GM23248 (cell line): ENCODE measurements at regions not wholly inside any gene's neighbourhood (a gene's known extent, or its start where the extent isn't known, plus 50 kb on each side); places are given as distances from the start of the nearest gene placed in this dataset.
A peak's percentile ranks its signal among the peaks of the same experiment; 100 is the strongest.
"Not testable (repeated sequence)": the region's sequence is repeated elsewhere in the genome, so short reads cannot be mapped to it uniquely, and the experiment has no call there.

Source experiments
- DNase-seq: peaks from one replicate; pipeline ENCODE4 v3.0.0-alpha.2; 2015
- H2AFZ ChIP-seq: fragments of 200-600 bp; sonication (generic); 2 replicates; pipeline ENCODE4 v1.6.1; 2016; ENCODE audit warnings: antibody characterized with exemption
- H3F3A ChIP-seq: fragments of 200-600 bp; sonication (generic); 2 replicates; pipeline ENCODE4 v1.6.1; 2016; ENCODE audit warnings: mild to moderate bottlenecking, antibody characterized with exemption, mixed run types; ENCODE audit not compliant: insufficient read depth
- H3K27ac ChIP-seq: fragments of 200-600 bp; sonication (generic); 2 replicates; pipeline ENCODE4 v1.5.1; 2016; ENCODE audit warnings: mild to moderate bottlenecking
- H3K27me3 ChIP-seq: fragments of 200-600 bp; sonication (generic); replicated peaks from 2 replicates; pipeline ENCODE4 v1.6.1; 2016; ENCODE audit warnings: mild to moderate bottlenecking; ENCODE audit not compliant: insufficient read depth
- H3K36me3 ChIP-seq: fragments of 200-600 bp; sonication (generic); 2 replicates; pipeline ENCODE4 v1.6.1; 2016; ENCODE audit warnings: low read depth, mild to moderate bottlenecking
- H3K4me1 ChIP-seq: fragments of 200-600 bp; sonication (generic); 2 replicates; pipeline ENCODE4 v1.6.1; 2016; ENCODE audit warnings: mild to moderate bottlenecking; ENCODE audit not compliant: insufficient read depth
- H3K4me2 ChIP-seq: fragments of 200-600 bp; sonication (generic); one replicate; pipeline ENCODE4 v1.6.1; 2016; ENCODE audit warnings: mild to moderate bottlenecking; ENCODE audit not compliant: unreplicated experiment
- H3K4me3 ChIP-seq: fragments of 200-600 bp; sonication (generic); 2 replicates; pipeline ENCODE4 v1.5.1; 2016; ENCODE audit warnings: mild to moderate bottlenecking
- H3K79me2 ChIP-seq: fragments of 200-600 bp; sonication (generic); 2 replicates; pipeline ENCODE4 v1.6.1; 2016; ENCODE audit warnings: mild to moderate bottlenecking; ENCODE audit not compliant: insufficient read depth
- H3K9ac ChIP-seq: fragments of 200-600 bp; sonication (generic); 2 replicates; pipeline ENCODE4 v1.6.1; 2016; ENCODE audit warnings: mild to moderate bottlenecking
- H3K9me2 ChIP-seq: fragments of 200-600 bp; sonication (generic); 2 replicates; pipeline ENCODE4 v1.6.1; 2016; ENCODE audit warnings: mixed run types, mild to moderate bottlenecking, moderate library complexity; ENCODE audit not compliant: insufficient read depth
- H3K9me3 ChIP-seq: fragments of 200-600 bp; sonication (generic); one replicate; pipeline ENCODE4 v1.6.1; 2017; ENCODE audit warnings: low read depth
- H4K20me1 ChIP-seq: fragments of 200-600 bp; sonication (generic); 2 replicates; pipeline ENCODE4 v1.6.0; 2016; ENCODE audit not compliant: insufficient read depth
- EZH2 ChIP-seq: fragments of 200-600 bp; sonication (generic); IDR thresholded peaks from 2 replicates; pipeline ENCODE4 v1.6.1; 2018; ENCODE audit warnings: antibody characterized with exemption, mild to moderate bottlenecking; ENCODE audit not compliant: insufficient read depth, poor library complexity, severe bottlenecking
- EZH2phosphoT487 ChIP-seq: fragments of 200-600 bp; sonication (generic); IDR thresholded peaks from 2 replicates; pipeline ENCODE4 v1.6.1; 2018; ENCODE audit warnings: antibody characterized with exemption, moderate library complexity, mild to moderate bottlenecking, low read depth; ENCODE audit not compliant: insufficient read depth
- WGBS, 2 experiments: methylation state at CpG; one replicate each; pipeline ENCODE4 v1.1.6; 2015 to 2017; ENCODE audit warnings: low lambda C conversion rate in 2 of 2, low coverage in 1 of 2; ENCODE audit errors: missing lambda C conversion rate in 2 of 2; 5-methylcytosine and 5-hydroxymethylcytosine counted together
- in situ Hi-C: fragments of 300-500 bp; cut with MboI; formaldehyde crosslinking; loops from 2 replicates; pipeline ENCODE4 v1.15.0; 2020

- 5 to 14% methylated on average over 1 of the region's 1 CpG for WGBS, 2 experiments
- Histone ChIP-seq H3K36me3 (no peaks in the 10 kb centered on the region), H3K4me2 (no peak overlapping the region), H3K79me2 (no peaks in the 10 kb centered on the region), H3K9me3 (no peaks in the 10 kb centered on the region), H3F3A (no peaks in the 10 kb centered on the region), H3K9ac (no peak overlapping the region), H3K4me1 (no peaks in the 10 kb centered on the region), H2AFZ (no peak overlapping the region), H3K27me3 (no peaks in the 10 kb centered on the region), H3K4me3 (no peak overlapping the region), H3K9me2 (no peaks in the 10 kb centered on the region), H3K27ac (no peak overlapping the region), H4K20me1 (no peaks in the 10 kb centered on the region)
- in situ Hi-C loops, result no loop called here
- DNase-seq, result peak; percentile 25
- TF ChIP-seq EZH2phosphoT487 (no peak), EZH2 (no peak)
These were observed 85.1 kb upstream of the RELN start for GRCh38 chr7:104074529-104074928.

GRCh38 chr7:104071641-104072040 lies 82.2 kb upstream of the RELN start:
- H3F3A ChIP-seq, H3K36me3 ChIP-seq, DNase-seq, H3K9ac ChIP-seq, H3K27me3 ChIP-seq, H3K9me2 ChIP-seq, H3K4me1 ChIP-seq, H3K9me3 ChIP-seq, H3K79me2 ChIP-seq, in situ Hi-C loops, H2AFZ ChIP-seq, H3K27ac ChIP-seq, H3K4me2 ChIP-seq, H4K20me1 ChIP-seq, H3K4me3 ChIP-seq: not testable (repeated sequence)
- 73 to 83% methylated on average over 10 to 18 of the region's 25 CpGs for WGBS, 2 experiments

- in situ Hi-C loops, result no loop called here
- no peak overlapping the region for H3K4me3 ChIP-seq
- no peaks in the 10 kb centered on the region for H3F3A ChIP-seq
- H3K9ac ChIP-seq, result no peak overlapping the region
- no peaks in the 10 kb centered on the region for H3K27me3 ChIP-seq
- no peaks in the 10 kb centered on the region for H3K79me2 ChIP-seq
- H2AFZ ChIP-seq, result no peak overlapping the region
- no peaks in the 10 kb centered on the region for H4K20me1 ChIP-seq
- no peak overlapping the region for H3K27ac ChIP-seq
- no peaks in the 10 kb centered on the region for H3K9me2 ChIP-seq
- DNase-seq, result no peak
- H3K9me3 ChIP-seq, result no peaks in the 10 kb centered on the region
- no peaks in the 10 kb centered on the region for H3K36me3 ChIP-seq
- no peak overlapping the region for H3K4me2 ChIP-seq
- TF ChIP-seq EZH2phosphoT487 (no peak), EZH2 (no peak)
- no peaks in the 10 kb centered on the region for H3K4me1 ChIP-seq
These were observed 76.0 kb upstream of the RELN start for GRCh38 chr7:104065491-104065890.

GRCh38 chr7:104064969-104065387 lies 75.5 kb upstream of the RELN start:
- WGBS, 2 experiments, result 14 to 19% methylated on average over 1 of the region's 1 CpG
- in situ Hi-C loops, result no loop called here

GRCh38 chr7:104063797-104064196 lies 74.3 kb upstream of the RELN start:
- H3K4me1 ChIP-seq, H3K4me3 ChIP-seq, H4K20me1 ChIP-seq, H3K9ac ChIP-seq, H3K9me2 ChIP-seq, H3K27me3 ChIP-seq, H3F3A ChIP-seq, H3K27ac ChIP-seq, H3K4me2 ChIP-seq, H3K36me3 ChIP-seq, H3K9me3 ChIP-seq, H2AFZ ChIP-seq, in situ Hi-C loops, DNase-seq, H3K79me2 ChIP-seq: not testable (repeated sequence)
- WGBS, 2 experiments, result 40 to 61% methylated on average over 2 of the region's 2 CpGs

More at GRCh38 chr7:104064969-104065387, 75.5 kb upstream of the RELN start:
- Histone ChIP-seq H3K27ac (no peak overlapping the region), H3K4me2 (no peak overlapping the region), H3K9ac (no peak overlapping the region), H3K9me2 (no peaks in the 10 kb centered on the region), H2AFZ (no peak overlapping the region), H4K20me1 (no peaks in the 10 kb centered on the region), H3K36me3 (no peaks in the 10 kb centered on the region), H3K4me1 (no peaks in the 10 kb centered on the region), H3K4me3 (no peak overlapping the region), H3F3A (no peaks in the 10 kb centered on the region), H3K27me3 (no peaks in the 10 kb centered on the region), H3K79me2 (no peaks in the 10 kb centered on the region), H3K9me3 (no peaks in the 10 kb centered on the region)
- no peak for DNase-seq
- TF ChIP-seq EZH2 (no peak), EZH2phosphoT487 (no peak)
